ENCODE measurements at regions not wholly inside any gene's neighbourhood (a gene's known extent, or its start where the extent isn't known, plus 50 kb on each side); places are given as distances from the start of the nearest gene placed in this dataset.
A peak's percentile ranks its signal among the peaks of the same experiment; 100 is the strongest.

- no peak for DNase-seq
Measured at GRCh38 chr6:7664003-7664402, 61.9 kb upstream of the BMP6 start.

DNA sequence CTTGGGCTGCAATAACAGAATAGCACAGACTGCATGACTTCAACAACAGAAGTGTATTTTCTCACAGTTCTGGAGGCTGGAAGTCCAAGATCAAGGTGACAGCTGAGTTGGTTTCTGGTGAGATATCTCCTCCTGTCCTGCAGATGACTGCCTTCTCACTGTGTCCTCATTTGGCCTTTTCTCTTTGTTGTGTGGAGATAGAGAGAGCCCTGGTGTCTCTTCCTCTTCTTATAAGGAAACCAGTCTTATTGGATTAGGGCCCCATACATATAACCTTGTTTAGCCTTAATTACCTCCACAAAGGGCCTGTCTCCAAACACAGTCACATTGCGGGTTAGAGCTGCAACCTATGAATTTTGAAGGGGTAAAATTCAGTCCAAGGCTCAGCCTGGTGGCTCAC is 57.0 kb upstream of the BMP6 start:
- DNase-seq: no peak

- DNase-seq: no peak
Measured at GRCh38 chr6:7669742-7670141, 56.2 kb upstream of the BMP6 start.

GRCh38 chr6:7671076-7671475 is 54.8 kb upstream of the BMP6 start:
- no peak for DNase-seq

- no peak for DNase-seq
Measured at GRCh38 chr6:7671581-7671980, 54.3 kb upstream of the BMP6 start.

DNA sequence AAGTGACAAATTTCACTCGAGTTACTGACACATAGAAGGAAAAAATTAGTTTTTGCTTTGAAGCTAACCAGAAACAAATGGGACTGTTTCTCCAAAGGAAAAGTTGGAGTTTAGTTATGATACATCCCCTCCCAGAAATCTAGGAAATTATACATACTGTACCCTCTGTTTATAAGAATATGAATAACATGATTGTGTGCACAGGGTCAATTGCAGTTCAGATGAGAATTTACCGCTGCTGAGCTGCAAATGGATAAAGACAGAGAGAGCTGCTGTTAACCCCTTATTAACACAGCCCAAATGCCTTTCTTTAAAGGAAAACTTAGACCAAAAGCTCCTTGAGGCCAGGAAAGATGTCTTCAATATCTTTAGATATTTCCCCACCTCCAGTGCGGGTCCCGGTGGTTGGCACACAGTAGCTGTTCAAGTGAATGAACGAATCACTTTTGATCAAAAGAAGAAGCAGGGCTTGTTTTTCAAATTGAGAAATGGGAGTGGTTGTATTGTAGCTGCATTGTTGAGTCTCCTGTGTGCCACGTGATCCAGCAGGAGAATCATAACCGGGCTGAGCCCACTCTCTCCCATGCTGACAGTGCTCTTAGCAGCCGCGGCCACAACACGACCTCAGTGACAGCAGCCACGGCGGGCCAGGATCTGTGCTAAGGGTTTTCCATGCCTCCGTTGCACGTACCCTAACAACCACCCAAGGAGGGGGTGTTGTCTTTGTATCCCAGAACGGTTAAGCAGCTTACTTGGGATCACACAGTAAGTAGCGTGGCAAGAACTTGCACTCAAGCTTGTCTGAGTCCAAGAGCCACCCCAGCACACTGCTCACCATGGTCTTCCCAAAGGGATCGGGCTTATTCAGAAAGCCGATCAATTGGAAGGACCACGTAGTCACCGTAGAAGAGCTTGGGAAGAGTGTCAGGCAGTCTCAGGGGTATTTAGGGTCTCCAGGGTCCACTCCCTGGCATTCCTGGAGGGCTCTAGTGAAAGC is 53.5 kb upstream of the BMP6 start:
- no peak for DNase-seq

- peak; percentile 34 to 38 for DNase-seq
Measured at GRCh38 chr6:7673063-7673536, 52.8 kb upstream of the BMP6 start.

GRCh38 chr6:7674291-7674690 is 51.6 kb upstream of the BMP6 start:
- peak in 1 of 2 donors; percentile 15 for DNase-seq

DNA sequence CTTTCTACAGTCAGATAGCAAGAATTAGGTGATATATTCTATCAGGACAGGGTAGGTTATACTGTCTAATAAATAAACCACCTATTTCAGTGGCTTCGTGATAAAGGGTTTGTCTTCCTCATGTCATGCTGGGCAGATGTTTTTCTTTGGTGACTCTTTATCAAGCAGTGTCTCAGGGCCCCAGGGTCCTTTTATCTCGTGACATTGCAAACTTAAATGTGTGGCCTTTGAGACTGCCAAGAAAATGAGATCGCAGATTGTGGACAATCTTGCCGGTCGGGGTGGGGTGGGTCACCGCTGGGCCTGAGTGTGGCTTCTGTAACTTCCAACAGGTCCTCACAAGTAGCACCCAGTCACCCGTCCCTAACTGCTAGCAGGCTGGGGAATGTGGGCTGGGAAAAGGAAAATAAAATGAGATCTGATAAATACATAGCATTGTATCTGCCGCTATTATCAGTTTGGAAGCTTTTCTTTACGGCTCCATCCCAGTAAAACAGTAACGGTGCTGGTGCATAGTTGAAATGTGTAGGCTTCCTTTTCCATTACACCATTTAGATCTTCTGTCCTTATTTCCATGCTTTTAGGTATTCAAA is 50.5 kb upstream of the BMP6 start:
- no peak for DNase-seq

Data from right lung (tissue), 2 donors.